Endodermal cell (in vitro differentiated cells): ENCODE measurements at regions not wholly inside any gene's neighbourhood (a gene's known extent, or its start where the extent isn't known, plus 50 kb on each side); places are given as distances from the start of the nearest gene placed in this dataset.
A peak's percentile ranks its signal among the peaks of the same experiment; 100 is the strongest.
"Not testable (repeated sequence)": the region's sequence is repeated elsewhere in the genome, so short reads cannot be mapped to it uniquely, and the experiment has no call there.

Experiments used
- DNase-seq: peaks from one replicate; pipeline ENCODE4 v3.0.0-alpha.2; 2017
- H3K27ac ChIP-seq: 2 replicates; pipeline ENCODE4 v1.5.1; 2013; ENCODE audit warnings: mild to moderate bottlenecking, low read depth, low read length, moderate library complexity
- H3K27me3 ChIP-seq: 2 replicates; pipeline ENCODE4 v1.6.1; 2013; ENCODE audit warnings: mild to moderate bottlenecking, low read length, moderate library complexity; ENCODE audit not compliant: insufficient read depth, control insufficient read depth, poor library complexity, severe bottlenecking
- H3K36me3 ChIP-seq: 2 replicates; pipeline ENCODE4 v1.7.0; 2013; ENCODE audit warnings: mild to moderate bottlenecking, low read length, moderate library complexity; ENCODE audit not compliant: control insufficient read depth, insufficient read depth
- H3K4me1 ChIP-seq: one replicate; pipeline ENCODE4 v1.7.0; 2013; ENCODE audit warnings: low read length; ENCODE audit not compliant: control insufficient read depth, insufficient read depth
- H3K4me3 ChIP-seq: 2 replicates; pipeline ENCODE4 v1.5.1; 2013; ENCODE audit warnings: mild to moderate bottlenecking, low read length, moderate library complexity
- H3K9ac ChIP-seq: 2 replicates; pipeline ENCODE4 v1.6.1; 2013; ENCODE audit warnings: mild to moderate bottlenecking, low read length, moderate library complexity; ENCODE audit not compliant: poor library complexity, severe bottlenecking; ENCODE audit errors: extremely low read depth
- H3K9me3 ChIP-seq: 2 replicates; pipeline ENCODE4 v1.6.1; 2013; ENCODE audit warnings: mild to moderate bottlenecking, low read length, moderate library complexity; ENCODE audit not compliant: control insufficient read depth
- H3K27ac Mint-ChIP-seq: 2 replicates; pipeline ENCODE4 v1.8.0; 2020; ENCODE audit warnings: mixed read lengths
- H3K27me3 Mint-ChIP-seq: 2 replicates; pipeline ENCODE4 v1.8.0; 2021; ENCODE audit warnings: mild to moderate bottlenecking, mixed read lengths; ENCODE audit not compliant: insufficient read depth
- H3K36me3 Mint-ChIP-seq: 2 replicates; pipeline ENCODE4 v1.8.0; 2020; ENCODE audit warnings: low read depth, mixed read lengths
- H3K4me1 Mint-ChIP-seq: 2 replicates; pipeline ENCODE4 v1.8.0; 2020; ENCODE audit warnings: mixed read lengths
- H3K4me3 Mint-ChIP-seq: 2 replicates; pipeline ENCODE4 v1.8.0; 2020; ENCODE audit warnings: mild to moderate bottlenecking, moderate library complexity, mixed read lengths
- H3K9me3 Mint-ChIP-seq: 2 replicates; pipeline ENCODE4 v1.8.0; 2020; ENCODE audit warnings: mild to moderate bottlenecking, mixed read lengths
- WGBS, 2 experiments: methylation state at CpG; one replicate each; pipeline versions ENCODE4 v1.1.5 to v1.1.7; 2013; ENCODE audit warnings: missing lambda C conversion rate in 2 of 2, mixed read lengths in 1 of 2; ENCODE audit not compliant: insufficient coverage in 1 of 2, insufficient read length in 1 of 2; 5-methylcytosine and 5-hydroxymethylcytosine counted together
- TF ChIP-seq, protein P1 (sequence below): fragments of 200-600 bp; sonication (generic); conservative IDR thresholded peaks from 2 replicates; pipeline ENCODE4 v1.5.0; 2021; ENCODE audit warnings: antibody characterized with exemption, mild to moderate bottlenecking

DNA sequence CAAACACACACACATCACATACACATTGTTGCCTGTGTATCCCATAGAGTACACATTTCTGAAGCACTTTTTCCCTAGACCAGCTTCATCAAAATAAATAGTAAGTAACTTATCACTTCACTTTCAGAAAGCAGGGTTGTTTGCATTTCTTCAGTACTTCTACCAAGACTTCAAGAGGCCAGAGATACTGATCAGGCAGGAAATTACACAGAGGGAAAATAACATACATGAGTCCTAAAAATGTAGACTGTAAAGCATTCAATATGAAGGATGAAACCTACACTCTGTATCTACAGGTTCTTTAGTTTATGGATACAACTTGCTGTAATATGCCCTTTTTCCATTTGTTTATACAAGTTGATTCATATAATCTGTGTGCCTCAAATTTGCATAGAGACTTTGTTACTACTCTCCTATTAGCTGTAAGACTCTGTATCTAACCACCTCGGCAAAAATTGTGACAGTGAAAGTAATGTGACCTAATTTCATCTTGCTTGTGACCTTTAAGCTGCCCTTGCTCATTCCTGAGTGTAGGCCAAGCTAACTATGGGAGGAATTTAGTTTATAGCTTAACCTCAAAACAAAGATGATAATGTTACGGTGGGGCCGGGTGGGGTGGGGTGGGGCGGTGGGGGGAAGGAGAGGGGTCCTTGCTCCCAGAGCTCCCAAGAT, 228.9 kb upstream of the SPOPL start:
- Histone ChIP-seq H3K36me3 (no peaks in the 10 kb centered on the region), H3K27me3 (no peaks in the 10 kb centered on the region), H3K9ac (no peak overlapping the region), H3K4me3 (no peak overlapping the region), H3K4me1 (peaks cover 7% of the 10 kb centered on the region), H3K27ac (no peak overlapping the region), H3K9me3 (no peaks in the 10 kb centered on the region)
- Mint-ChIP-seq H3K4me1 (peaks cover 50% of the 10 kb centered on the region), H3K27me3 (no peaks in the 10 kb centered on the region), H3K9me3 (peaks cover 17% of the 10 kb centered on the region), H3K27ac (no peak overlapping the region), H3K4me3 (no peak overlapping the region), H3K36me3 (peaks cover 7% of the 10 kb centered on the region)
- TF ChIP-seq, protein P1, sequence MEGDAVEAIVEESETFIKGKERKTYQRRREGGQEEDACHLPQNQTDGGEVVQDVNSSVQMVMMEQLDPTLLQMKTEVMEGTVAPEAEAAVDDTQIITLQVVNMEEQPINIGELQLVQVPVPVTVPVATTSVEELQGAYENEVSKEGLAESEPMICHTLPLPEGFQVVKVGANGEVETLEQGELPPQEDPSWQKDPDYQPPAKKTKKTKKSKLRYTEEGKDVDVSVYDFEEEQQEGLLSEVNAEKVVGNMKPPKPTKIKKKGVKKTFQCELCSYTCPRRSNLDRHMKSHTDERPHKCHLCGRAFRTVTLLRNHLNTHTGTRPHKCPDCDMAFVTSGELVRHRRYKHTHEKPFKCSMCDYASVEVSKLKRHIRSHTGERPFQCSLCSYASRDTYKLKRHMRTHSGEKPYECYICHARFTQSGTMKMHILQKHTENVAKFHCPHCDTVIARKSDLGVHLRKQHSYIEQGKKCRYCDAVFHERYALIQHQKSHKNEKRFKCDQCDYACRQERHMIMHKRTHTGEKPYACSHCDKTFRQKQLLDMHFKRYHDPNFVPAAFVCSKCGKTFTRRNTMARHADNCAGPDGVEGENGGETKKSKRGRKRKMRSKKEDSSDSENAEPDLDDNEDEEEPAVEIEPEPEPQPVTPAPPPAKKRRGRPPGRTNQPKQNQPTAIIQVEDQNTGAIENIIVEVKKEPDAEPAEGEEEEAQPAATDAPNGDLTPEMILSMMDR: no peak
- no peak for DNase-seq
- WGBS, 2 experiments: 96% methylated on average over 4 of the region's 4 CpGs; no CpG with 5 or more reads in 1 of the 2 experiments

DNA sequence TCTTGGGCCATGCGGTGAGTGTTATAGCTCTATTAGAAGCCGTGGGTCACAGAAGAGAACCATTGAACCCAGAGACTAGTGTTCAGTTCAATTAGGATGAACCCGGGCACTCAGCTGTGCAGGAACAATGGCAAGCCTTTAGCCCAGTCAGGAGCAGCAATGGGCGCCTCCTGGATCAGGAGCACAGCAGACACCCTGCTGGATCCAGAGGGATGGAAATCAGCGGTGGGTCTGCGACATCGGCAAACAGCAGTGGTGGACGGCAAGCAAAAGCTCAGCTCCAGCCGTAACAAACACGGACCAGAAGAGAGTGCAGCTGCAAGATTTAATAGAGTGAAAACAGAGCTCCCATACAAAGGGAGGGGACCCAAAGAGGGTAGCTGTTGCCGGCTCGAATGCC, 228.3 kb upstream of the SPOPL start:
- not testable (repeated sequence) for H3K4me3 Mint-ChIP-seq, H3K4me3 ChIP-seq, H3K9me3 ChIP-seq, H3K27me3 Mint-ChIP-seq, H3K9ac ChIP-seq, H3K4me1 ChIP-seq, H3K27ac ChIP-seq, H3K27me3 ChIP-seq, H3K36me3 ChIP-seq, DNase-seq, H3K27ac Mint-ChIP-seq, H3K36me3 Mint-ChIP-seq
- Mint-ChIP-seq H3K4me1 (peaks cover 54% of the 10 kb centered on the region), H3K9me3 (peaks cover 17% of the 10 kb centered on the region)
- WGBS, 2 experiments: 82 to 95% methylated on average over 3 to 12 of the region's 12 CpGs

DNA sequence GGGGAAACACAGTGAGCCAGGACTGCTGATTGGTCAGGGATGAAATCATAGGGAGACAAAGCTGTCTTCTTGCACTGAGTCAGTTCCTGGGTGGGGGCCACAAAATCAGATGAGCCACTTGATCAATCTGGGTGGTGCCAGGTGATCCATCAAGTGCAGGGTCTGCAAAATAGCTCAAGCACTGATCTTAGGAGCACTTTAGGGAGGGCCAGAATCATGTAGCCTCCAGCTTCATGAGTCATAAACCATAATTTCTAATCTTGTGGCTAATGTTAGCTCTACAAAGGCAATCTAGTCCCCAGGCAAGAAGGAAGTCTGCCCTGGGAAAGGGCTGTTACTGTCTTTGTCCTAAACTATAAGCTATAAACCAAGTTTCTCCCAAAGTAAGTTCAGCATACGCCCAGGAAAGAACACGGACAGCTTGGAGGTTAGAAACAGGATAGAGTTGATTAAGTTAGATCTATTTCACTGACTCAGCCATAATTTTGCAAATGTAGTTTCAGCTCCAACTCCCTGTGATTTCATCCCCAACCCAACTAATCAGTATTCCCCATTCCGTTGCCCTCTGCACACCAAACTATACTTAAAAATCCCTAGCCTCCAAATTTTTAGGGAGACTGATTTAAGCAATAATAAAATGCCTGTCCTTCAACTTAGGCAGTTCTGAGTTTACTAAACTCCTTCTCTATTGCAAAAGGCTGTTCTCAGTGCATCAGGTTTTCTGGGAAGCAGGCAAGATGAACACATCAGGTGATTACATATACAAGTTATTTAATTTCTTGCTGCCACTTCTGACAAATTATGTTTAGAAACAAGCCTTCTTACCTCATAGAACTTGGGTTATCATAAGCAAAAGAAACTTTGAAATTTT, 226.9 kb upstream of the SPOPL start:
- Histone ChIP-seq H3K4me1 (peaks cover 12% of the 10 kb centered on the region), H3K4me3 (no peak overlapping the region), H3K9me3 (no peaks in the 10 kb centered on the region), H3K36me3 (no peaks in the 10 kb centered on the region), H3K9ac (no peak overlapping the region), H3K27me3 (no peaks in the 10 kb centered on the region), H3K27ac (no peak overlapping the region)
- H3K9me3 Mint-ChIP-seq: peaks cover 17% of the 10 kb centered on the region
- no peak for DNase-seq
- H3K27ac Mint-ChIP-seq: peak overlapping the region; percentile 97
- TF ChIP-seq, protein P1: no peak
- H3K4me3 Mint-ChIP-seq: no peak overlapping the region
- H3K27me3 Mint-ChIP-seq: no peaks in the 10 kb centered on the region
- peaks cover 7% of the 10 kb centered on the region for H3K36me3 Mint-ChIP-seq
- H3K4me1 Mint-ChIP-seq: peaks cover 49% of the 10 kb centered on the region
- WGBS, 2 experiments: 96% methylated on average over 3 of the region's 3 CpGs; no CpG with 5 or more reads in 1 of the 2 experiments
